GM18511 (cell line): ENCODE measurements at regions not wholly inside any gene's neighbourhood (a gene's known extent, or its start where the extent isn't known, plus 50 kb on each side); places are given as distances from the start of the nearest gene placed in this dataset.

ENCODE experiments used
- ATAC-seq: cut with Tn5 transposase; IDR thresholded peaks from one replicate; pipeline ENCODE4 v1.9.1; 2021; ENCODE audit warnings: mild to moderate bottlenecking, moderate library complexity; ENCODE audit not compliant: unreplicated experiment

GRCh38 chr2:2527148-2527547 lies 196.1 kb upstream of the MYT1L start:
- no peak for ATAC-seq

GRCh38 chr2:2524348-2524941 lies 193.4 kb upstream of the MYT1L start:
- no peak for ATAC-seq

GRCh38 chr2:2523461-2524347 lies 192.6 kb upstream of the MYT1L start:
- no peak for ATAC-seq

GRCh38 chr2:2520401-2520811 lies 189.3 kb upstream of the MYT1L start:
- no peak for ATAC-seq

- ATAC-seq, result no peak
Measured at GRCh38 chr2:2519381-2519780, 188.3 kb upstream of the MYT1L start.

GRCh38 chr2:2517399-2517798 lies 186.3 kb upstream of the MYT1L start:
- ATAC-seq, result no peak

GRCh38 chr2:2516386-2516785 lies 185.3 kb upstream of the MYT1L start:
- ATAC-seq, result no peak

GRCh38 chr2:2512931-2513330 lies 181.9 kb upstream of the MYT1L start:
- ATAC-seq, result no peak

GRCh38 chr2:2507417-2507997 lies 176.4 kb upstream of the MYT1L start:
- ATAC-seq, result no peak

GRCh38 chr2:2506536-2506935 lies 175.5 kb upstream of the MYT1L start:
- no peak for ATAC-seq

GRCh38 chr2:2505604-2506003 lies 174.5 kb upstream of the MYT1L start:
- no peak for ATAC-seq

GRCh38 chr2:2503864-2504418 lies 172.9 kb upstream of the MYT1L start:
- ATAC-seq, result no peak

- ATAC-seq, result no peak
Measured at GRCh38 chr2:2502201-2502549, 171.1 kb upstream of the MYT1L start.

- no peak for ATAC-seq
Measured at GRCh38 chr2:2501454-2502200, 170.6 kb upstream of the MYT1L start.

- ATAC-seq, result no peak
Measured at GRCh38 chr2:2495606-2496005, 164.5 kb upstream of the MYT1L start.

GRCh38 chr2:2493496-2493895 lies 162.4 kb upstream of the MYT1L start:
- ATAC-seq, result no peak

- ATAC-seq, result no peak
Measured at GRCh38 chr2:2492800-2493199, 161.7 kb upstream of the MYT1L start.

GRCh38 chr2:2491964-2492363 lies 160.9 kb upstream of the MYT1L start:
- ATAC-seq, result no peak

GRCh38 chr2:2484301-2484700 lies 153.2 kb upstream of the MYT1L start:
- ATAC-seq, result no peak

GRCh38 chr2:2482851-2483250 lies 151.8 kb upstream of the MYT1L start:
- ATAC-seq, result no peak

GRCh38 chr2:2472881-2473280 lies 141.8 kb upstream of the MYT1L start:
- no peak for ATAC-seq
